ENCODE measurements at regions not wholly inside any gene's neighbourhood (a gene's known extent, or its start where the extent isn't known, plus 50 kb on each side); places are given as distances from the start of the nearest gene placed in this dataset.

DNA sequence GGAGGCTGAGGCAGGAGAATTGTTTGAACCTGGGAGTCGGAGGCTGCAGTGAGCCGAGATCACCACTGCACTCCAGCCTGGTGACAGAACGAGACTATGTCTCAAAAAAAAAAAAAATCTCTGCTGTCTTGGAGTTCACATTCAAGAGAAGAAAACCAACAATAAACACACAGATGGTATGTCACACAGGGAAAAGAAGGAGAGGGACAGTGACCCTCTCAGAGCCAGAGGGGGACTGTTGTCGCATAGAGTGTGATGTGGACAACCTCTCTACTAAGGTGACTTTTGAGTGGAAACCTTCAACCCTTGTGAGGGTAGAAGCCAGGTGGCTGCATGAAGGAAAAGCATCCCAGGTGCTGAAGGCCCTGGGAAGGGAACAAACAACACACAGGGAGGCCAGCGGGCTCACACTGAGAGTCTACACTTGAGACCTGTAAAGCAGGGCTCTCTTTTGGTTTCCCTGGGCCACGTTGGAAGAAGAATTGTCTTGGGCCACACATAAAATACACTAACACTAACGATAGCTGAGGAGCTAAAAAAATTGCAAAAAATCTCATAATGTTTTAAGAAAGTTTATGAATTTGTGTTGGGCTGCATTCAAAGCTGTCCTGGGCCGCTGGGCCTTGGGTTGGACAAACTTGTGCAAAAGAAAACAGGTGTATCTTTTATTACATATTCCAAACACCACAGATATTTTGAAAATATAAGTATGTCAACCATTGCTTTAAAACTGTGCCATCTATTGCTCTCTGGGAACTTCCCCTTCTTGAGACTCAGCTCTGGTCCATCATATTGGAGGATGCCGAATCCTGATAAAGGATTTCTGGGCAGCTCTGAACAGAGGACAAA, 136.0 kb downstream of the DDX1 start:
- TF ChIP-seq, protein P1, sequence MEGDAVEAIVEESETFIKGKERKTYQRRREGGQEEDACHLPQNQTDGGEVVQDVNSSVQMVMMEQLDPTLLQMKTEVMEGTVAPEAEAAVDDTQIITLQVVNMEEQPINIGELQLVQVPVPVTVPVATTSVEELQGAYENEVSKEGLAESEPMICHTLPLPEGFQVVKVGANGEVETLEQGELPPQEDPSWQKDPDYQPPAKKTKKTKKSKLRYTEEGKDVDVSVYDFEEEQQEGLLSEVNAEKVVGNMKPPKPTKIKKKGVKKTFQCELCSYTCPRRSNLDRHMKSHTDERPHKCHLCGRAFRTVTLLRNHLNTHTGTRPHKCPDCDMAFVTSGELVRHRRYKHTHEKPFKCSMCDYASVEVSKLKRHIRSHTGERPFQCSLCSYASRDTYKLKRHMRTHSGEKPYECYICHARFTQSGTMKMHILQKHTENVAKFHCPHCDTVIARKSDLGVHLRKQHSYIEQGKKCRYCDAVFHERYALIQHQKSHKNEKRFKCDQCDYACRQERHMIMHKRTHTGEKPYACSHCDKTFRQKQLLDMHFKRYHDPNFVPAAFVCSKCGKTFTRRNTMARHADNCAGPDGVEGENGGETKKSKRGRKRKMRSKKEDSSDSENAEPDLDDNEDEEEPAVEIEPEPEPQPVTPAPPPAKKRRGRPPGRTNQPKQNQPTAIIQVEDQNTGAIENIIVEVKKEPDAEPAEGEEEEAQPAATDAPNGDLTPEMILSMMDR (IDR thresholded peaks at IDR 0.05; ENCODE audit: low read depth, low read length) = no peak
- no peak for DNase-seq (ENCODE audit: low read depth, low spot score)
- CTCF ChIA-PET = no interaction called here
- Histone ChIP-seq H3K4me3 (ENCODE audit: low read depth, low read length) (no peak overlapping the region), H3K9me3 (ENCODE audit: control insufficient read depth, insufficient read depth, low read length) (no peaks in the 10 kb centered on the region; the same call in 1 of the 2 replicates), H3K27me3 (ENCODE audit: control insufficient read depth, insufficient read depth, low read length) (peaks cover 31% of the 10 kb centered on the region), H3K27ac (ENCODE audit: low read depth, low read length) (no peak overlapping the region)
- POLR2A ChIA-PET = no interaction called here

- peaks cover 34% of the 10 kb centered on the region for H3K27me3 ChIP-seq (ENCODE audit: control insufficient read depth, insufficient read depth, low read length)
- POLR2A ChIA-PET = no interaction called here
- DNase-seq (ENCODE audit: low read depth, low spot score) = no peak
- CTCF ChIA-PET = no interaction called here
- no peaks in the 10 kb centered on the region; the same call in 1 of the 2 replicates for H3K9me3 ChIP-seq (ENCODE audit: control insufficient read depth, insufficient read depth, low read length)
- no peak overlapping the region for H3K27ac ChIP-seq (ENCODE audit: low read depth, low read length)
- TF ChIP-seq, protein P1 (IDR thresholded peaks at IDR 0.05; ENCODE audit: low read depth, low read length) = no peak
- no peak overlapping the region for H3K4me3 ChIP-seq (ENCODE audit: low read depth, low read length)
Observed at GRCh38 chr2:15728245-15728938, 136.7 kb downstream of the DDX1 start.

DNA sequence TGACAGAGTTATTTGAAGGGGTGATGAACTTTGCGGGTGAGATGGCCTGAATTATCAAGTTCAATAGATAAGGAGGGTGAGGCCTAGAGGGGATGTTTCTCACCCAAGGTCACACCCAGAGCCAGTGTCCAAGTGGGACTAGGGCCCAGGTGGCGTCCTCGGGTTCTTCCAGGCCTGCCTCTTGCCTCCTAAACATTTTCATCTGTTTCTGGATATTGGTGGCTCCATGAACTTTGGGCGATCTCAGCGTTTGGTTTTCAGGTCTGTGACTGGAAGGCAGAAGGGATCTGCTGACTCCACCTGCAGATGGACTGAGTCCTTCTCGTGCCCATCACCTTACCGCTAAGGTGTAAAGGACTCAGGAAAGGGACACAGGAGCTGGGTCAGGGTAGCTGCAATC, 137.3 kb downstream of the DDX1 start:
- no peak for DNase-seq (ENCODE audit: low read depth, low spot score)
- ChIA-PET CTCF (no interaction called here), POLR2A (no interaction called here)
- Histone ChIP-seq H3K4me3 (ENCODE audit: low read depth, low read length) (no peak overlapping the region), H3K9me3 (ENCODE audit: control insufficient read depth, insufficient read depth, low read length) (no peaks in the 10 kb centered on the region; the same call in 1 of the 2 replicates), H3K27ac (ENCODE audit: low read depth, low read length) (no peak overlapping the region), H3K27me3 (ENCODE audit: control insufficient read depth, insufficient read depth, low read length) (peaks cover 34% of the 10 kb centered on the region)
- TF ChIP-seq, protein P1 (IDR thresholded peaks at IDR 0.05; ENCODE audit: low read depth, low read length) = no peak

DNA sequence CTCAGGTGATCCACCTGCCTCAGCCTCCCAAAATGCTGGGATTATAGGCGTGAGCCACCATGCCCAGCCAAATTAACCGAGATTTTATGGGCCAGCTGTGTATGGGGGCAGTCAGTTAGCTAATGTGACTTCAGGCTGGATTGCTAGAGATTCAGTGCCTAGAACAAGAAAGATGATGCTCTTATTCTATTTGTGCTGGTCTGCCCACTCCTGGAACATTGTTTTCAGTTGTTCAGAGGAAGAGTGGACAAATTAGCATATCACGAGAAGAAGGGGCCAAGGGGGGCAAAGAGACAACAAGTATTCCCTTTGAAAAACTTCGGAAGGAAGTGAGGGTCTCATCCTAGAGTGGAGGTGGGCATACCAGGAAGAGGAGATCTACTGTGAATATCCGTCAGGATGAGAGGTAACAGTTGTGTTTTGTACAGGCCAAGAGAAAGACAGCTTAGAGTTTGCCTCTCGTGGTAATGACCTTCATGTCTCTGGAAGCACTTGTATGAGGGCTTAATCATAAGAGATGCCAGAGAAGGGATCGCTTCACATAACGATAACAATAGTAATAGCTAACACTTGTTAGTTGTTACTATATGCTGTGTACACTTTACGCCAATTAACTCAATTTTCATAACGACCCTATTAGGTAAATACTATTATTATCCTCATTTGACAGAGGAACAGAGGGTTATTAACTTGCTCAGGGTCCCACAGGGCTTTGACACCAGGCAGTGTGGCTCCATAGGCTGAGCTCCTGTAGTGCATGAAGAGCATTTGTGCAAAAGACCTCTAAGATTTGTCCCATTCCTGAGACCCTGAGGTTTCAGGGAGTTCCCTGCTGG, 138.3 kb downstream of the DDX1 start:
- CTCF ChIA-PET = no interaction called here
- DNase-seq (ENCODE audit: low read depth, low spot score) = no peak
- POLR2A ChIA-PET = no interaction called here
- Histone ChIP-seq H3K27ac (ENCODE audit: low read depth, low read length) (no peak overlapping the region), H3K4me3 (ENCODE audit: low read depth, low read length) (no peak overlapping the region), H3K9me3 (ENCODE audit: control insufficient read depth, insufficient read depth, low read length) (no peaks in the 10 kb centered on the region; the same call in 1 of the 2 replicates), H3K27me3 (ENCODE audit: control insufficient read depth, insufficient read depth, low read length) (peaks cover 40% of the 10 kb centered on the region)
- TF ChIP-seq, protein P1 (IDR thresholded peaks at IDR 0.05; ENCODE audit: low read depth, low read length) = no peak

Measured in AG04450 (cell line).